T-cell (primary cell): ENCODE measurements at regions not wholly inside any gene's neighbourhood (a gene's known extent, or its start where the extent isn't known, plus 50 kb on each side); places are given as distances from the start of the nearest gene placed in this dataset.

ENCODE experiments used
- ATAC-seq, 4 experiments: fragments of 200-7000 bp in 3 of 4; fragments of 150-1000 bp in 1 of 4; cut with Tn5 transposase; replicated peaks in 1 of 4; 1 replicate in 3 of 4; 2 replicates in 1 of 4; pipeline ENCODE4 v1.10.0; 2021; ENCODE audit warnings: moderate library complexity in 3 of 4, mild to moderate bottlenecking in 2 of 4, moderate number of reproducible peaks in 1 of 4
- CTCF ChIA-PET, 2 donors: fragments of 300-600 bp; sonication (Branson Sonifier 250); formaldehyde crosslinking; loops; one replicate each; lab custom pipeline; 2022; ENCODE audit warnings: antibody characterized with exemption in 2 of 2; lab: Charles Lee
- POLR2A ChIA-PET, 2 donors: fragments of 300-600 bp; sonication (Branson Sonifier 250); formaldehyde crosslinking; loops; one replicate each; lab custom pipeline; 2022; ENCODE audit warnings: antibody characterized with exemption in 2 of 2; lab: Charles Lee
- DNase-seq, 35 experiments: peaks; one replicate each; pipeline versions ENCODE4 v3.0.0 to v3.0.0-alpha.2; 2013 to 2023
- H3K27ac ChIP-seq: one replicate; pipeline ENCODE4 v1.5.1; 2013; ENCODE audit warnings: low read length
- H3K27me3 ChIP-seq, 2 experiments: replicated peaks in 1 of 2; 1 replicate in 1 of 2; 2 replicates in 1 of 2; pipeline versions ENCODE4 v1.6.1 to v1.7.0; 2013; ENCODE audit warnings: low read length in 1 of 2, mixed read lengths in 1 of 2; ENCODE audit not compliant: control insufficient read depth in 2 of 2, insufficient read depth in 2 of 2; ENCODE audit errors: extremely low read depth in 1 of 2
- H3K36me3 ChIP-seq, 2 donors: 1 replicate in 1 of 2; 2 replicates in 1 of 2; pipeline versions ENCODE4 v1.6.1 to v1.7.0; 2013; ENCODE audit warnings: low read length in 1 of 2; ENCODE audit not compliant: control insufficient read depth in 2 of 2, insufficient read depth in 1 of 2; ENCODE audit errors: extremely low read depth in 1 of 2
- H3K4me1 ChIP-seq, 2 experiments: 1 replicate in 1 of 2; 2 replicates in 1 of 2; pipeline versions ENCODE4 v1.6.1 to v1.7.0; 2013; ENCODE audit warnings: low read length in 2 of 2, mixed read lengths in 1 of 2; ENCODE audit not compliant: insufficient read depth in 2 of 2, control insufficient read depth in 1 of 2; ENCODE audit errors: extremely low read depth in 1 of 2
- H3K4me3 ChIP-seq, 2 donors: 1 replicate in 1 of 2; 2 replicates in 1 of 2; pipeline versions ENCODE4 v1.5.1 to v1.7.0; 2013; ENCODE audit warnings: mild to moderate bottlenecking in 2 of 2, low read length in 1 of 2, moderate library complexity in 1 of 2; ENCODE audit not compliant: control insufficient read depth in 1 of 2; ENCODE audit errors: extremely low read depth in 1 of 2
- H3K9me3 ChIP-seq: 2 replicates; pipeline ENCODE4 v1.7.0; 2013
- H3K27ac Mint-ChIP-seq, 2 donors: one replicate each; pipeline ENCODE4 v1.8.0; 2020 to 2021; ENCODE audit warnings: mild to moderate bottlenecking in 2 of 2, mixed read lengths in 2 of 2
- H3K27me3 Mint-ChIP-seq, 2 donors: one replicate each; pipeline ENCODE4 v1.8.0; 2021 to 2022; ENCODE audit warnings: mixed read lengths in 2 of 2
- H3K36me3 Mint-ChIP-seq: one replicate; pipeline ENCODE4 v1.8.0; 2021; ENCODE audit warnings: mixed read lengths
- H3K4me1 Mint-ChIP-seq, 3 donors: one replicate each; pipeline ENCODE4 v1.8.0; 2020 to 2022; ENCODE audit warnings: mixed read lengths in 3 of 3, mild to moderate bottlenecking in 1 of 3
- H3K4me3 Mint-ChIP-seq, 3 donors: one replicate each; pipeline ENCODE4 v1.8.0; 2020 to 2022; ENCODE audit warnings: mild to moderate bottlenecking in 3 of 3, mixed read lengths in 3 of 3, moderate library complexity in 3 of 3
- H3K9me3 Mint-ChIP-seq, 3 donors: one replicate each; pipeline ENCODE4 v1.8.0; 2020 to 2022; ENCODE audit warnings: mixed read lengths in 3 of 3
- WGBS: methylation state at CpG from one replicate; pipeline ENCODE4 v1.1.5; 2013; ENCODE audit warnings: missing lambda C conversion rate; ENCODE audit not compliant: insufficient coverage; 5-methylcytosine and 5-hydroxymethylcytosine counted together

GRCh38 chr5:30991462-30991861 lies 202.0 kb upstream of the CDH6 start:
- H3K4me3 Mint-ChIP-seq = no peak overlapping the region
- ATAC-seq = no peak
- ChIA-PET POLR2A (no interaction called here), CTCF (no interaction called here)
- Histone ChIP-seq H3K36me3 (no peaks in the 10 kb centered on the region), H3K27ac (no peak overlapping the region), H3K4me3 (no peak overlapping the region), H3K9me3 (no peaks in the 10 kb centered on the region), H3K27me3 (no peaks in the 10 kb centered on the region), H3K4me1 (no peaks in the 10 kb centered on the region)
- DNase-seq = no peak
- H3K9me3 Mint-ChIP-seq = peaks cover 1 to 35% (median 17%) of the 10 kb centered on the region in 3 donors
- no peaks in the 10 kb centered on the region for H3K36me3 Mint-ChIP-seq
- no peaks in the 10 kb centered on the region for H3K27me3 Mint-ChIP-seq
- H3K27ac Mint-ChIP-seq = no peak overlapping the region
- WGBS = no CpG with 5 or more reads among the region's 5 CpGs
- no peaks in the 10 kb centered on the region for H3K4me1 Mint-ChIP-seq

GRCh38 chr5:30981576-30981975 lies 211.9 kb upstream of the CDH6 start:
- no peaks in the 10 kb centered on the region for H3K4me1 Mint-ChIP-seq
- no peaks in the 10 kb centered on the region for H3K27me3 Mint-ChIP-seq
- H3K27me3 ChIP-seq = no peaks in the 10 kb centered on the region
- ATAC-seq = no peak
- H3K4me1 ChIP-seq = no peaks in the 10 kb centered on the region
- no peak overlapping the region for H3K4me3 ChIP-seq
- H3K36me3 ChIP-seq = no peaks in the 10 kb centered on the region
- H3K9me3 ChIP-seq = no peaks in the 10 kb centered on the region
- no peak overlapping the region for H3K4me3 Mint-ChIP-seq
- ChIA-PET CTCF (no interaction called here), POLR2A (no interaction called here)
- no peak overlapping the region for H3K27ac ChIP-seq
- peaks cover 1 to 11% (median 7%) of the 10 kb centered on the region in 3 donors for H3K9me3 Mint-ChIP-seq
- H3K36me3 Mint-ChIP-seq = no peaks in the 10 kb centered on the region
- no peak for DNase-seq
- no peak overlapping the region for H3K27ac Mint-ChIP-seq

- H3K36me3 ChIP-seq = no peaks in the 10 kb centered on the region
- H3K27me3 Mint-ChIP-seq = no peaks in the 10 kb centered on the region
- DNase-seq = no peak
- H3K4me1 ChIP-seq = no peaks in the 10 kb centered on the region
- no peak overlapping the region for H3K27ac ChIP-seq
- no peaks in the 10 kb centered on the region for H3K4me1 Mint-ChIP-seq
- ChIA-PET CTCF (no interaction called here), POLR2A (no interaction called here)
- H3K4me3 Mint-ChIP-seq = no peak overlapping the region
- no peaks in the 10 kb centered on the region for H3K27me3 ChIP-seq
- peaks cover 9 to 20% (median 16%) of the 10 kb centered on the region in 3 donors for H3K9me3 Mint-ChIP-seq
- no peaks in the 10 kb centered on the region for H3K9me3 ChIP-seq
- ATAC-seq = no peak
- no peak overlapping the region for H3K4me3 ChIP-seq
- no peaks in the 10 kb centered on the region for H3K36me3 Mint-ChIP-seq
- WGBS = 83% methylated on average over 1 of the region's 1 CpG
- H3K27ac Mint-ChIP-seq = no peak overlapping the region
These were observed 224.5 kb upstream of the CDH6 start for GRCh38 chr5:30968971-30969370.

- H3K4me1 Mint-ChIP-seq = no peaks in the 10 kb centered on the region
- H3K36me3 Mint-ChIP-seq = no peaks in the 10 kb centered on the region
- ATAC-seq (no peak), DNase-seq (no peak)
- Histone ChIP-seq H3K9me3 (no peaks in the 10 kb centered on the region), H3K27ac (no peak overlapping the region), H3K27me3 (no peaks in the 10 kb centered on the region), H3K36me3 (no peaks in the 10 kb centered on the region), H3K4me1 (no peaks in the 10 kb centered on the region), H3K4me3 (no peak overlapping the region)
- H3K27ac Mint-ChIP-seq = no peak overlapping the region
- no peak overlapping the region for H3K4me3 Mint-ChIP-seq
- ChIA-PET CTCF (no interaction called here), POLR2A (no interaction called here)
- no CpG with 5 or more reads among the region's 1 CpG for WGBS
- peaks cover 3 to 14% (median 5%) of the 10 kb centered on the region in 3 donors for H3K9me3 Mint-ChIP-seq
- H3K27me3 Mint-ChIP-seq = no peaks in the 10 kb centered on the region
These were observed 233.4 kb upstream of the CDH6 start for GRCh38 chr5:30960036-30960435.

GRCh38 chr5:30959238-30959637 lies 234.2 kb upstream of the CDH6 start:
- H3K27me3 ChIP-seq = no peaks in the 10 kb centered on the region
- no peak overlapping the region for H3K4me3 Mint-ChIP-seq
- H3K36me3 ChIP-seq = no peaks in the 10 kb centered on the region
- H3K4me3 ChIP-seq = no peak overlapping the region
- H3K9me3 ChIP-seq = no peaks in the 10 kb centered on the region
- no peaks in the 10 kb centered on the region for H3K36me3 Mint-ChIP-seq
- ChIA-PET CTCF (no interaction called here), POLR2A (no interaction called here)
- H3K27me3 Mint-ChIP-seq = no peaks in the 10 kb centered on the region
- H3K27ac ChIP-seq = no peak overlapping the region
- no peak overlapping the region for H3K27ac Mint-ChIP-seq
- DNase-seq (no peak), ATAC-seq (no peak)
- peaks cover 3 to 11% (median 4%) of the 10 kb centered on the region in 3 donors for H3K9me3 Mint-ChIP-seq
- no peaks in the 10 kb centered on the region for H3K4me1 Mint-ChIP-seq
- no peaks in the 10 kb centered on the region for H3K4me1 ChIP-seq
- 75% methylated on average over 3 of the region's 3 CpGs for WGBS

- ChIA-PET POLR2A (no interaction called here), CTCF (no interaction called here)
- Histone ChIP-seq H3K4me1 (no peaks in the 10 kb centered on the region), H3K27me3 (no peaks in the 10 kb centered on the region), H3K9me3 (no peaks in the 10 kb centered on the region), H3K27ac (no peak overlapping the region), H3K4me3 (no peak overlapping the region), H3K36me3 (no peaks in the 10 kb centered on the region)
- Mint-ChIP-seq H3K4me1 (no peaks in the 10 kb centered on the region), H3K36me3 (no peaks in the 10 kb centered on the region), H3K9me3 (peaks cover 6 to 11% (median 6%) of the 10 kb centered on the region in 3 donors), H3K27me3 (no peaks in the 10 kb centered on the region), H3K4me3 (no peak overlapping the region), H3K27ac (no peak overlapping the region)
- DNase-seq = no peak
- WGBS = 20% methylated on average over 1 of the region's 2 CpGs
- ATAC-seq = no peak
These were observed 235.9 kb upstream of the CDH6 start for GRCh38 chr5:30957591-30957990.

- ATAC-seq (no peak), DNase-seq (no peak)
- Mint-ChIP-seq H3K27me3 (no peaks in the 10 kb centered on the region), H3K9me3 (peaks cover 3 to 11% (median 6%) of the 10 kb centered on the region in 3 donors), H3K4me1 (no peaks in the 10 kb centered on the region), H3K27ac (no peak overlapping the region), H3K36me3 (no peaks in the 10 kb centered on the region), H3K4me3 (no peak overlapping the region)
- POLR2A ChIA-PET = no interaction called here
- no peak overlapping the region for H3K4me3 ChIP-seq
- CTCF ChIA-PET = no interaction called here
- no peaks in the 10 kb centered on the region for H3K27me3 ChIP-seq
- H3K27ac ChIP-seq = no peak overlapping the region
- no peaks in the 10 kb centered on the region for H3K9me3 ChIP-seq
- H3K36me3 ChIP-seq = no peaks in the 10 kb centered on the region
- no peaks in the 10 kb centered on the region for H3K4me1 ChIP-seq
These were observed 237.2 kb upstream of the CDH6 start for GRCh38 chr5:30956251-30956650.
